Activated CD4-positive, alpha-beta T cell treated with anti-CD3 and anti-CD28 coated beads for 36 hours (primary cell): ENCODE measurements at regions not wholly inside any gene's neighbourhood (a gene's known extent, or its start where the extent isn't known, plus 50 kb on each side); places are given as distances from the start of the nearest gene placed in this dataset.

Experiments
- ATAC-seq: fragments of 200-7000 bp; cut with Tn5 transposase; one replicate; pipeline ENCODE4 v1.10.0; 2021; ENCODE audit warnings: mild to moderate bottlenecking, moderate library complexity
- CTCF ChIA-PET: fragments of 350-600 bp; sonication (Branson Sonifier 250); formaldehyde crosslinking; loops from one replicate; lab custom pipeline; 2021; ENCODE audit warnings: antibody characterized with exemption; lab: Charles Lee
- POLR2A ChIA-PET: fragments of 350-600 bp; sonication (Branson Sonifier 250); formaldehyde crosslinking; loops from one replicate; lab custom pipeline; 2021; ENCODE audit warnings: antibody characterized with exemption, inconsistent platforms; lab: Charles Lee
- DNase-seq: peaks from one replicate; pipeline ENCODE4 v3.0.0-alpha.2; 2020
- H3K27ac Mint-ChIP-seq: one replicate; pipeline ENCODE4 v1.8.0; 2021; ENCODE audit warnings: mixed read lengths
- H3K27me3 Mint-ChIP-seq: one replicate; pipeline ENCODE4 v1.8.0; 2021; ENCODE audit warnings: mixed read lengths
- H3K36me3 Mint-ChIP-seq: one replicate; pipeline ENCODE4 v1.8.0; 2021; ENCODE audit warnings: low read depth, mixed read lengths
- H3K4me1 Mint-ChIP-seq: one replicate; pipeline ENCODE4 v1.8.0; 2021; ENCODE audit warnings: mixed read lengths
- H3K4me3 Mint-ChIP-seq: one replicate; pipeline ENCODE4 v1.8.0; 2021; ENCODE audit warnings: mild to moderate bottlenecking, moderate library complexity, mixed read lengths
- H3K9me3 Mint-ChIP-seq: one replicate; pipeline ENCODE4 v1.8.0; 2021; ENCODE audit warnings: low read depth, mixed read lengths
- intact Hi-C, 2 experiments: fragments of 100-400 bp; cut with DNase I in 1 of 2; cut with micrococcal nuclease in 1 of 2; formaldehyde crosslinking; loops; one replicate each; pipeline versions ENCODE4 v1.14.2 to v1.15.1; 2022 to 2024; cut with DNase I, micrococcal nuclease

- Mint-ChIP-seq H3K4me1 (no peaks in the 10 kb centered on the region), H3K36me3 (no peaks in the 10 kb centered on the region), H3K9me3 (peaks cover 2% of the 10 kb centered on the region), H3K4me3 (no peak overlapping the region), H3K27me3 (peaks cover 21% of the 10 kb centered on the region), H3K27ac (no peak overlapping the region)
- no peak for ATAC-seq
- DNase-seq, result no peak
- intact Hi-C loops, result no loop called here
- ChIA-PET POLR2A (no interaction called here), CTCF (interaction anchor here (1.5 kb wide), 1 partner anchor 14 kb away, joined by 3 read pairs; no protein-coding TSS in a partner anchor)
Measured at GRCh38 chr6:90739802-90740201, 152.9 kb upstream of the MAP3K7 start.

- H3K36me3 Mint-ChIP-seq, result no peaks in the 10 kb centered on the region
- peaks cover 2% of the 10 kb centered on the region for H3K9me3 Mint-ChIP-seq
- ChIA-PET POLR2A (no interaction called here), CTCF (interaction anchor here (1.3 kb wide), 1 partner anchor 9 kb away, joined by 4 read pairs; no protein-coding TSS in a partner anchor)
- intact Hi-C loops, result no loop called here
- H3K4me3 Mint-ChIP-seq, result no peak overlapping the region
- no peaks in the 10 kb centered on the region for H3K4me1 Mint-ChIP-seq
- DNase-seq (no peak), ATAC-seq (no peak)
- peaks cover 21% of the 10 kb centered on the region for H3K27me3 Mint-ChIP-seq
- H3K27ac Mint-ChIP-seq, result no peak overlapping the region
Measured at GRCh38 chr6:90739339-90739738, 152.5 kb upstream of the MAP3K7 start.

- Mint-ChIP-seq H3K27ac (no peak overlapping the region), H3K4me1 (no peaks in the 10 kb centered on the region), H3K36me3 (no peaks in the 10 kb centered on the region), H3K4me3 (no peak overlapping the region), H3K9me3 (peaks cover 3% of the 10 kb centered on the region), H3K27me3 (peaks cover 12% of the 10 kb centered on the region)
- no peak for DNase-seq
- CTCF ChIA-PET, result interaction anchor here (0.6 kb wide), 1 partner anchor 120 kb away, joined by 3 read pairs; no protein-coding TSS in a partner anchor
- no peak for ATAC-seq
- intact Hi-C loops, result no loop called here
- POLR2A ChIA-PET, result no interaction called here
Measured at GRCh38 chr6:90730151-90730673, 143.3 kb upstream of the MAP3K7 start.

- DNase-seq (no peak), ATAC-seq (no peak)
- intact Hi-C loops, result no loop called here
- no peaks in the 10 kb centered on the region for H3K9me3 Mint-ChIP-seq
- H3K27me3 Mint-ChIP-seq, result peaks cover 15% of the 10 kb centered on the region
- ChIA-PET POLR2A (no interaction called here), CTCF (interaction anchor here (2.0 kb wide), 1 partner anchor 14 kb away, joined by 4 read pairs; no protein-coding TSS in a partner anchor)
- no peaks in the 10 kb centered on the region for H3K36me3 Mint-ChIP-seq
- no peak overlapping the region for H3K4me3 Mint-ChIP-seq
- no peaks in the 10 kb centered on the region for H3K4me1 Mint-ChIP-seq
- no peak overlapping the region for H3K27ac Mint-ChIP-seq
Measured at GRCh38 chr6:90729057-90729456, 142.2 kb upstream of the MAP3K7 start.

GRCh38 chr6:90722648-90723047 lies 135.8 kb upstream of the MAP3K7 start:
- ATAC-seq (no peak), DNase-seq (no peak)
- H3K4me3 Mint-ChIP-seq, result no peak overlapping the region
- no peaks in the 10 kb centered on the region for H3K9me3 Mint-ChIP-seq
- peaks cover 15% of the 10 kb centered on the region for H3K27me3 Mint-ChIP-seq
- no peaks in the 10 kb centered on the region for H3K36me3 Mint-ChIP-seq
- intact Hi-C loops, result no loop called here
- peaks cover 7% of the 10 kb centered on the region for H3K4me1 Mint-ChIP-seq
- no peak overlapping the region for H3K27ac Mint-ChIP-seq
- POLR2A ChIA-PET, result no interaction called here
- CTCF ChIA-PET, result no interaction called here

GRCh38 chr6:90720404-90720803 lies 133.5 kb upstream of the MAP3K7 start:
- Mint-ChIP-seq H3K9me3 (no peaks in the 10 kb centered on the region), H3K4me3 (no peak overlapping the region), H3K27ac (no peak overlapping the region), H3K27me3 (peaks cover 15% of the 10 kb centered on the region), H3K36me3 (no peaks in the 10 kb centered on the region), H3K4me1 (peaks cover 7% of the 10 kb centered on the region)
- ChIA-PET POLR2A (no interaction called here), CTCF (no interaction called here)
- DNase-seq (no peak), ATAC-seq (no peak)
- intact Hi-C loops, result no loop called here

- Mint-ChIP-seq H3K27ac (peak overlapping the region; percentile 38), H3K9me3 (no peaks in the 10 kb centered on the region), H3K4me1 (peaks cover 7% of the 10 kb centered on the region), H3K36me3 (no peaks in the 10 kb centered on the region), H3K27me3 (peaks cover 18% of the 10 kb centered on the region), H3K4me3 (no peak overlapping the region)
- ChIA-PET POLR2A (no interaction called here), CTCF (no interaction called here)
- peak; percentile 79 for ATAC-seq
- intact Hi-C loops, result no loop called here
- DNase-seq, result peak; percentile 12
Measured at GRCh38 chr6:90719321-90720195, 132.7 kb upstream of the MAP3K7 start.

- intact Hi-C loops, result no loop called here
- H3K27me3 Mint-ChIP-seq, result peaks cover 18% of the 10 kb centered on the region
- H3K4me1 Mint-ChIP-seq, result peaks cover 7% of the 10 kb centered on the region
- no peak overlapping the region for H3K4me3 Mint-ChIP-seq
- no peaks in the 10 kb centered on the region for H3K9me3 Mint-ChIP-seq
- no peak for ATAC-seq
- no peak overlapping the region for H3K27ac Mint-ChIP-seq
- ChIA-PET CTCF (interaction anchor here (0.6 to 1.2 kb wide), 2 partner anchors 89 to 97 kb away, joined by 3 to 4 read pairs; no protein-coding TSS in a partner anchor), POLR2A (no interaction called here)
- no peaks in the 10 kb centered on the region for H3K36me3 Mint-ChIP-seq
- no peak for DNase-seq
Measured at GRCh38 chr6:90716376-90716775, 129.5 kb upstream of the MAP3K7 start.

GRCh38 chr6:90715093-90715655 lies 128.3 kb upstream of the MAP3K7 start:
- Mint-ChIP-seq H3K27me3 (peaks cover 25% of the 10 kb centered on the region), H3K4me3 (no peak overlapping the region), H3K27ac (no peak overlapping the region), H3K36me3 (no peaks in the 10 kb centered on the region), H3K9me3 (no peaks in the 10 kb centered on the region), H3K4me1 (peaks cover 7% of the 10 kb centered on the region)
- POLR2A ChIA-PET, result no interaction called here
- intact Hi-C loops, result no loop called here
- no peak for ATAC-seq
- CTCF ChIA-PET, result interaction anchor here (1.4 kb wide), 1 partner anchor 14 kb away, joined by 4 read pairs; no protein-coding TSS in a partner anchor
- DNase-seq, result no peak

- intact Hi-C loops, result no loop called here
- no peak overlapping the region for H3K27ac Mint-ChIP-seq
- no peak overlapping the region for H3K4me3 Mint-ChIP-seq
- no peaks in the 10 kb centered on the region for H3K9me3 Mint-ChIP-seq
- no peaks in the 10 kb centered on the region for H3K4me1 Mint-ChIP-seq
- H3K27me3 Mint-ChIP-seq, result peaks cover 29% of the 10 kb centered on the region
- ChIA-PET CTCF (no interaction called here), POLR2A (no interaction called here)
- no peak for DNase-seq
- ATAC-seq, result no peak
- H3K36me3 Mint-ChIP-seq, result no peaks in the 10 kb centered on the region
Measured at GRCh38 chr6:90714319-90714718, 127.4 kb upstream of the MAP3K7 start.

GRCh38 chr6:90712114-90712513 lies 125.2 kb upstream of the MAP3K7 start:
- intact Hi-C loops, result no loop called here

More at GRCh38 chr6:90712114-90712513, 125.2 kb upstream of the MAP3K7 start:
- Mint-ChIP-seq H3K4me1 (no peaks in the 10 kb centered on the region), H3K27ac (no peak overlapping the region), H3K36me3 (no peaks in the 10 kb centered on the region), H3K27me3 (peaks cover 27% of the 10 kb centered on the region), H3K9me3 (no peaks in the 10 kb centered on the region), H3K4me3 (no peak overlapping the region)
- no peak for DNase-seq
- no peak for ATAC-seq
- CTCF ChIA-PET, result no interaction called here
- POLR2A ChIA-PET, result no interaction called here
